SU-DHL-6 (cell line): ENCODE measurements at regions not wholly inside any gene's neighbourhood (a gene's known extent, or its start where the extent isn't known, plus 50 kb on each side); places are given as distances from the start of the nearest gene placed in this dataset.

ENCODE experiments used
- EZH2phosphoT487 ChIP-seq: fragments of 200-600 bp; sonication (generic), shearing (Covaris generic); conservative IDR thresholded peaks from 2 replicates; pipeline ENCODE4 v1.6.1; 2018; ENCODE audit warnings: mild to moderate bottlenecking, antibody characterized with exemption, low read length, moderate library complexity, mixed read lengths
- TF ChIP-seq, protein P1 (sequence below): fragments of 200-600 bp; sonication (generic); IDR thresholded peaks from one replicate; pipeline ENCODE4 v1.5.1; 2017; ENCODE audit warnings: antibody characterized with exemption, mild to moderate bottlenecking, low read length, moderate library complexity; ENCODE audit not compliant: insufficient read depth, poor library complexity, severe bottlenecking

DNA sequence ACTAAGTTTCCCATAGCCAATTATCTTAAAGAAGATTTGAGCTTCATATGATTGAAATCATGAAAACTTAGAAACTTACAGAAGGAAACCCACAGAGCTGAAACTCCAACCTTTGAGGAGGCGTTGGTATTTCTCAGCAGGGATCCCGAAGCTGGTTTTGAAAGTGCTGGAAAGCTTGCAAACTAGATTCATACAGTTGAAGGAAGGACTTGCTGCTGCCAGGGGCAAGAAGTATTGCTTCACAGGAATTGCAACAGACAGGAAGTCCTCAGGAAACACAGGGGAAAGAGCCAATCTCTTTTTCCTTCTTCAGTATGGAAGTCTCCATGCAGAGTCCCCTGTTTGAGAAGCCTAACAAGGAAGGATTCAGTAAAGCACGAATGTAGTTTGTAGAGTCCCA, 419.7 kb downstream of the CD109 start:
- TF ChIP-seq, protein P1, sequence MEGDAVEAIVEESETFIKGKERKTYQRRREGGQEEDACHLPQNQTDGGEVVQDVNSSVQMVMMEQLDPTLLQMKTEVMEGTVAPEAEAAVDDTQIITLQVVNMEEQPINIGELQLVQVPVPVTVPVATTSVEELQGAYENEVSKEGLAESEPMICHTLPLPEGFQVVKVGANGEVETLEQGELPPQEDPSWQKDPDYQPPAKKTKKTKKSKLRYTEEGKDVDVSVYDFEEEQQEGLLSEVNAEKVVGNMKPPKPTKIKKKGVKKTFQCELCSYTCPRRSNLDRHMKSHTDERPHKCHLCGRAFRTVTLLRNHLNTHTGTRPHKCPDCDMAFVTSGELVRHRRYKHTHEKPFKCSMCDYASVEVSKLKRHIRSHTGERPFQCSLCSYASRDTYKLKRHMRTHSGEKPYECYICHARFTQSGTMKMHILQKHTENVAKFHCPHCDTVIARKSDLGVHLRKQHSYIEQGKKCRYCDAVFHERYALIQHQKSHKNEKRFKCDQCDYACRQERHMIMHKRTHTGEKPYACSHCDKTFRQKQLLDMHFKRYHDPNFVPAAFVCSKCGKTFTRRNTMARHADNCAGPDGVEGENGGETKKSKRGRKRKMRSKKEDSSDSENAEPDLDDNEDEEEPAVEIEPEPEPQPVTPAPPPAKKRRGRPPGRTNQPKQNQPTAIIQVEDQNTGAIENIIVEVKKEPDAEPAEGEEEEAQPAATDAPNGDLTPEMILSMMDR: no peak
- no peak for TF ChIP-seq EZH2phosphoT487
